Activated CD4-positive, alpha-beta T cell treated with anti-CD3 and anti-CD28 coated beads, Interleukin-2, amount 50 U/mL, for 48 hours (primary cell): ENCODE measurements at regions not wholly inside any gene's neighbourhood (a gene's known extent, or its start where the extent isn't known, plus 50 kb on each side); places are given as distances from the start of the nearest gene placed in this dataset.

Experiments used
- DNase-seq, 2 experiments: peaks; one replicate each; pipeline ENCODE4 v3.0.0-alpha.2; 2020

GRCh38 chr6:170176898-170177771 is 113.7 kb downstream of the DLL1 start:
- DNase-seq: no peak

GRCh38 chr6:170176136-170176897 is 114.6 kb downstream of the DLL1 start:
- no peak for DNase-seq

- no peak for DNase-seq
These were observed 115.2 kb downstream of the DLL1 start for GRCh38 chr6:170175644-170176135.

GRCh38 chr6:170174771-170175643 is 115.9 kb downstream of the DLL1 start:
- no peak for DNase-seq

GRCh38 chr6:170174124-170174770 is 116.6 kb downstream of the DLL1 start:
- DNase-seq: no peak

- DNase-seq: no peak
These were observed 117.5 kb downstream of the DLL1 start for GRCh38 chr6:170173335-170173881.

- no peak for DNase-seq
These were observed 118.0 kb downstream of the DLL1 start for GRCh38 chr6:170172825-170173256.

- no peak for DNase-seq
These were observed 118.5 kb downstream of the DLL1 start for GRCh38 chr6:170172392-170172791.

- no peak for DNase-seq
These were observed 123.2 kb downstream of the DLL1 start for GRCh38 chr6:170167657-170168159.

GRCh38 chr6:170166511-170167122 is 124.3 kb downstream of the DLL1 start:
- DNase-seq: no peak

GRCh38 chr6:170165471-170166117 is 125.3 kb downstream of the DLL1 start:
- DNase-seq: no peak

GRCh38 chr6:170165085-170165470 is 125.8 kb downstream of the DLL1 start:
- no peak for DNase-seq

GRCh38 chr6:170164271-170164900 is 126.5 kb downstream of the DLL1 start:
- no peak for DNase-seq

- no peak for DNase-seq
These were observed 127.3 kb downstream of the DLL1 start for GRCh38 chr6:170163405-170164170.

- DNase-seq: no peak
These were observed 128.0 kb downstream of the DLL1 start for GRCh38 chr6:170162775-170163404.

GRCh38 chr6:170162011-170162774 is 128.7 kb downstream of the DLL1 start:
- no peak for DNase-seq

- no peak for DNase-seq
These were observed 130.0 kb downstream of the DLL1 start for GRCh38 chr6:170160628-170161611.
